Mucosa of rectum (tissue), 2 donors: ENCODE measurements at regions not wholly inside any gene's neighbourhood (a gene's known extent, or its start where the extent isn't known, plus 50 kb on each side); places are given as distances from the start of the nearest gene placed in this dataset.
"Not testable (repeated sequence)": the region's sequence is repeated elsewhere in the genome, so short reads cannot be mapped to it uniquely, and the experiment has no call there.

Source experiments
- H3K27ac ChIP-seq, 2 donors: one replicate each; pipeline ENCODE4 v1.7.0; 2013; ENCODE audit warnings: inconsistent platforms in 2 of 2, low read depth in 2 of 2, low read length in 2 of 2
- H3K27me3 ChIP-seq, 2 donors: one replicate each; pipeline ENCODE4 v1.7.0; 2013; ENCODE audit warnings: low read length in 2 of 2; ENCODE audit not compliant: control insufficient read depth in 2 of 2, insufficient read depth in 2 of 2
- H3K36me3 ChIP-seq, 2 donors: one replicate each; pipeline ENCODE4 v1.7.0; 2013; ENCODE audit warnings: low read length in 2 of 2; ENCODE audit not compliant: control insufficient read depth in 2 of 2, insufficient read depth in 2 of 2
- H3K4me1 ChIP-seq, 2 donors: one replicate each; pipeline ENCODE4 v1.7.0; 2013; ENCODE audit warnings: low read length in 2 of 2, mild to moderate bottlenecking in 1 of 2; ENCODE audit not compliant: control insufficient read depth in 2 of 2, insufficient read depth in 2 of 2
- H3K4me3 ChIP-seq, 2 donors: one replicate each; pipeline ENCODE4 v1.7.0; 2013; ENCODE audit warnings: low read length in 2 of 2
- H3K9ac ChIP-seq, 2 donors: one replicate each; pipeline ENCODE4 v1.7.0; 2013; ENCODE audit warnings: low read length in 2 of 2, low read depth in 1 of 2, mild to moderate bottlenecking in 1 of 2
- H3K9me3 ChIP-seq, 2 donors: one replicate each; pipeline ENCODE4 v1.7.0; 2013; ENCODE audit warnings: low read length in 2 of 2; ENCODE audit not compliant: control insufficient read depth in 2 of 2
- donor health status: healthy.
- donor health status: Normal muscosa, but diverticular disease.

- H3K4me1 ChIP-seq: peaks cover 0 to 3% of the 10 kb centered on the region in 2 donors
- H3K36me3 ChIP-seq: no peaks in the 10 kb centered on the region
- H3K27ac ChIP-seq: no peak overlapping the region
- no peaks in the 10 kb centered on the region for H3K27me3 ChIP-seq
- no peak overlapping the region for H3K4me3 ChIP-seq
- peaks cover 0 to 2% of the 10 kb centered on the region in 2 donors for H3K9me3 ChIP-seq
- H3K9ac ChIP-seq: no peak overlapping the region
Observed at GRCh38 chr5:74389531-74390305, 250.8 kb downstream of the ENC1 start.

- H3K27ac ChIP-seq, H3K36me3 ChIP-seq: not testable (repeated sequence)
Observed at GRCh38 chr5:74388411-74388810, 252.1 kb downstream of the ENC1 start.

GRCh38 chr5:74386571-74387334, 253.8 kb downstream of the ENC1 start:
- Histone ChIP-seq H3K9me3 (peaks cover 0 to 2% of the 10 kb centered on the region in 2 donors), H3K27ac (no peak overlapping the region), H3K4me3 (no peak overlapping the region), H3K36me3 (no peaks in the 10 kb centered on the region), H3K9ac (no peak overlapping the region), H3K27me3 (no peaks in the 10 kb centered on the region), H3K4me1 (no peaks in the 10 kb centered on the region)

More at GRCh38 chr5:74388411-74388810, 252.1 kb downstream of the ENC1 start:
- H3K4me3 ChIP-seq, H3K27me3 ChIP-seq, H3K4me1 ChIP-seq, H3K9me3 ChIP-seq, H3K9ac ChIP-seq: not testable (repeated sequence)

GRCh38 chr5:74384851-74385250, 255.7 kb downstream of the ENC1 start:
- no peak overlapping the region for H3K4me3 ChIP-seq
- H3K4me1 ChIP-seq: peaks cover 0 to 3% of the 10 kb centered on the region in 2 donors
- H3K36me3 ChIP-seq: no peaks in the 10 kb centered on the region
- H3K9ac ChIP-seq: no peak overlapping the region
- peaks cover 0 to 2% of the 10 kb centered on the region in 2 donors for H3K9me3 ChIP-seq
- H3K27ac ChIP-seq: no peak overlapping the region
- H3K27me3 ChIP-seq: no peaks in the 10 kb centered on the region

GRCh38 chr5:74382987-74383593, 257.4 kb downstream of the ENC1 start:
- no peak overlapping the region for H3K4me3 ChIP-seq
- H3K27ac ChIP-seq: peak overlapping the region in 1 of 2 donors; percentile 37
- no peaks in the 10 kb centered on the region for H3K27me3 ChIP-seq
- peaks cover 0 to 5% of the 10 kb centered on the region in 2 donors for H3K4me1 ChIP-seq
- H3K9ac ChIP-seq: no peak overlapping the region
- H3K9me3 ChIP-seq: peaks cover 0 to 2% of the 10 kb centered on the region in 2 donors
- H3K36me3 ChIP-seq: no peaks in the 10 kb centered on the region

GRCh38 chr5:74382123-74382855, 258.2 kb downstream of the ENC1 start:
- Histone ChIP-seq H3K9me3 (no peaks in the 10 kb centered on the region), H3K4me3 (no peak overlapping the region), H3K9ac (no peak overlapping the region), H3K27me3 (no peaks in the 10 kb centered on the region), H3K4me1 (peaks cover 0 to 5% of the 10 kb centered on the region in 2 donors), H3K27ac (peak overlapping the region in 1 of 2 donors; percentile 23), H3K36me3 (no peaks in the 10 kb centered on the region)

- no peak overlapping the region for H3K9ac ChIP-seq
- no peaks in the 10 kb centered on the region for H3K27me3 ChIP-seq
- H3K4me1 ChIP-seq: peaks cover 4 to 9% of the 10 kb centered on the region in 2 donors
- H3K27ac ChIP-seq: no peak overlapping the region
- no peaks in the 10 kb centered on the region for H3K36me3 ChIP-seq
- no peak overlapping the region for H3K4me3 ChIP-seq
- no peaks in the 10 kb centered on the region for H3K9me3 ChIP-seq
Observed at GRCh38 chr5:74380193-74380592, 260.3 kb downstream of the ENC1 start.

GRCh38 chr5:74378464-74378863, 262.1 kb downstream of the ENC1 start:
- Histone ChIP-seq H3K9me3 (no peaks in the 10 kb centered on the region), H3K9ac (no peak overlapping the region), H3K27ac (no peak overlapping the region), H3K27me3 (no peaks in the 10 kb centered on the region), H3K36me3 (no peaks in the 10 kb centered on the region), H3K4me1 (peaks cover 9% of the 10 kb centered on the region in 2 donors), H3K4me3 (no peak overlapping the region)

GRCh38 chr5:74376187-74376586, 264.3 kb downstream of the ENC1 start:
- no peaks in the 10 kb centered on the region for H3K36me3 ChIP-seq
- no peak overlapping the region for H3K27ac ChIP-seq
- H3K9me3 ChIP-seq: no peaks in the 10 kb centered on the region
- H3K4me3 ChIP-seq: no peak overlapping the region
- H3K4me1 ChIP-seq: peaks cover 9% of the 10 kb centered on the region in 2 donors
- H3K27me3 ChIP-seq: no peaks in the 10 kb centered on the region
- no peak overlapping the region for H3K9ac ChIP-seq
